CD4-positive, alpha-beta T cell (primary cell): ENCODE measurements at regions not wholly inside any gene's neighbourhood (a gene's known extent, or its start where the extent isn't known, plus 50 kb on each side); places are given as distances from the start of the nearest gene placed in this dataset.

ENCODE experiments used
- ATAC-seq: fragments of 200-7000 bp; cut with Tn5 transposase; one replicate; pipeline ENCODE4 v1.10.0; 2022; ENCODE audit warnings: mild to moderate bottlenecking; ENCODE audit not compliant: poor library complexity
- CTCF ChIA-PET: fragments of 350-600 bp; sonication (Branson Sonifier 250); formaldehyde crosslinking; loops from one replicate; lab custom pipeline; 2021; ENCODE audit warnings: antibody characterized with exemption, inconsistent platforms; lab: Charles Lee
- POLR2A ChIA-PET: fragments of 350-600 bp; sonication (Branson Sonifier 250); formaldehyde crosslinking; loops from one replicate; lab custom pipeline; 2021; ENCODE audit warnings: antibody characterized with exemption, inconsistent platforms; lab: Charles Lee
- DNase-seq, 14 experiments: peaks; one replicate each; pipeline ENCODE4 v3.0.0-alpha.2; 2013 to 2020; ENCODE audit warnings: mixed read lengths in 2 of 14
- H3K27ac ChIP-seq, 2 donors: one replicate each; pipeline versions ENCODE4 v1.5.1 to v1.7.0; 2013; ENCODE audit warnings: low read length in 2 of 2, low read depth in 1 of 2, mild to moderate bottlenecking in 1 of 2
- H3K27me3 ChIP-seq, 2 experiments: 1 replicate in 1 of 2; 2 replicates in 1 of 2; pipeline versions ENCODE4 v1.6.1 to v1.7.0; 2013; ENCODE audit warnings: low read length in 2 of 2, control low read depth in 1 of 2, mild to moderate bottlenecking in 1 of 2, moderate library complexity in 1 of 2; ENCODE audit not compliant: insufficient read depth in 2 of 2, control insufficient read depth in 1 of 2
- H3K36me3 ChIP-seq: one replicate; pipeline ENCODE4 v1.6.1; 2013; ENCODE audit warnings: low read length, control low read depth; ENCODE audit not compliant: insufficient read depth
- H3K4me1 ChIP-seq: one replicate; pipeline ENCODE4 v1.6.1; 2013; ENCODE audit warnings: low read length, control low read depth; ENCODE audit not compliant: insufficient read depth
- H3K4me3 ChIP-seq: one replicate; pipeline ENCODE4 v1.5.1; 2013; ENCODE audit warnings: mild to moderate bottlenecking, low read length, moderate library complexity
- H3K9me3 ChIP-seq, 2 experiments: 1 replicate in 1 of 2; 2 replicates in 1 of 2; pipeline versions ENCODE4 v1.6.1 to v1.7.0; 2013; ENCODE audit warnings: low read length in 2 of 2, mild to moderate bottlenecking in 2 of 2, control low read depth in 1 of 2, moderate library complexity in 1 of 2; ENCODE audit not compliant: control insufficient read depth in 1 of 2, insufficient read depth in 1 of 2
- H3K27ac Mint-ChIP-seq: one replicate; pipeline ENCODE4 v1.8.0; 2020; ENCODE audit warnings: mixed read lengths
- H3K27me3 Mint-ChIP-seq: one replicate; pipeline ENCODE4 v1.8.0; 2021; ENCODE audit warnings: mixed read lengths
- H3K36me3 Mint-ChIP-seq: one replicate; pipeline ENCODE4 v1.8.0; 2021; ENCODE audit warnings: low read depth, mixed read lengths
- H3K4me1 Mint-ChIP-seq: one replicate; pipeline ENCODE4 v1.8.0; 2021; ENCODE audit warnings: low read depth, mixed read lengths
- H3K4me3 Mint-ChIP-seq: one replicate; pipeline ENCODE4 v1.8.0; 2020; ENCODE audit warnings: mild to moderate bottlenecking, mixed read lengths
- H3K9me3 Mint-ChIP-seq: one replicate; pipeline ENCODE4 v1.8.0; 2020; ENCODE audit warnings: mixed read lengths
- intact Hi-C, 2 experiments: fragments of 100-400 bp; cut with DNase I in 1 of 2; cut with micrococcal nuclease in 1 of 2; formaldehyde crosslinking; loops; one replicate each; pipeline versions ENCODE4 v1.15.1 to v1.9.0; 2023 to 2025; cut with DNase I, micrococcal nuclease
- TF ChIP-seq, protein P1 (sequence below): fragments of 200-600 bp; IDR thresholded peaks from one replicate; pipeline ENCODE4 v1.8.0; 2022; ENCODE audit warnings: antibody characterized with exemption, mild to moderate bottlenecking

DNA sequence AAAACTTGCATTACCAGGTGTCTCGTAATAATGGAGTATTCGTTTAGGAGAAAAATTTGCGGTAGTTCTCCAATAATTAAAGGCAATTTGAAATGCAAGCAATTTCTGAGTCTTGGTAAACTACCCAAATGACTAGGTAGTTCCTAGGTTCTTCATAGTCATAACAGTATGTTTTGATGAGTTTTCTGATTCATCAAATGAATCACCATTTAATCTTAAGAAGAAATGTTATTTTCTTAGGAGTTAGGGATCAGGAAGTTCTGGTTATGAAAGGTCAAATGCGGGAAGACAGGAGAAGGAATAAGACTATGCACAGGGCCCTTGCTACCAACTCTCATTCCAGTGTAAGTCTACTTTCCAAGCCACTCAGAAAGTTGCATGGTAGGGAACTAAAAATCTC, 221.5 kb upstream of the SOX9 start:
- Histone ChIP-seq H3K27ac (no peak overlapping the region), H3K4me1 (no peaks in the 10 kb centered on the region), H3K36me3 (no peaks in the 10 kb centered on the region), H3K4me3 (no peak overlapping the region), H3K9me3 (peaks cover 0 to 7% of the 10 kb centered on the region in 2 experiments), H3K27me3 (no peaks in the 10 kb centered on the region)
- no peak overlapping the region for H3K4me3 Mint-ChIP-seq
- POLR2A ChIA-PET = no interaction called here
- H3K27me3 Mint-ChIP-seq = no peaks in the 10 kb centered on the region
- DNase-seq (no peak), ATAC-seq (no peak)
- no peaks in the 10 kb centered on the region for H3K4me1 Mint-ChIP-seq
- no peaks in the 10 kb centered on the region for H3K36me3 Mint-ChIP-seq
- intact Hi-C loops = no loop called here
- CTCF ChIA-PET = no interaction called here
- H3K27ac Mint-ChIP-seq = no peak overlapping the region
- TF ChIP-seq, protein P1, sequence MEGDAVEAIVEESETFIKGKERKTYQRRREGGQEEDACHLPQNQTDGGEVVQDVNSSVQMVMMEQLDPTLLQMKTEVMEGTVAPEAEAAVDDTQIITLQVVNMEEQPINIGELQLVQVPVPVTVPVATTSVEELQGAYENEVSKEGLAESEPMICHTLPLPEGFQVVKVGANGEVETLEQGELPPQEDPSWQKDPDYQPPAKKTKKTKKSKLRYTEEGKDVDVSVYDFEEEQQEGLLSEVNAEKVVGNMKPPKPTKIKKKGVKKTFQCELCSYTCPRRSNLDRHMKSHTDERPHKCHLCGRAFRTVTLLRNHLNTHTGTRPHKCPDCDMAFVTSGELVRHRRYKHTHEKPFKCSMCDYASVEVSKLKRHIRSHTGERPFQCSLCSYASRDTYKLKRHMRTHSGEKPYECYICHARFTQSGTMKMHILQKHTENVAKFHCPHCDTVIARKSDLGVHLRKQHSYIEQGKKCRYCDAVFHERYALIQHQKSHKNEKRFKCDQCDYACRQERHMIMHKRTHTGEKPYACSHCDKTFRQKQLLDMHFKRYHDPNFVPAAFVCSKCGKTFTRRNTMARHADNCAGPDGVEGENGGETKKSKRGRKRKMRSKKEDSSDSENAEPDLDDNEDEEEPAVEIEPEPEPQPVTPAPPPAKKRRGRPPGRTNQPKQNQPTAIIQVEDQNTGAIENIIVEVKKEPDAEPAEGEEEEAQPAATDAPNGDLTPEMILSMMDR = no peak
- no peaks in the 10 kb centered on the region for H3K9me3 Mint-ChIP-seq

DNA sequence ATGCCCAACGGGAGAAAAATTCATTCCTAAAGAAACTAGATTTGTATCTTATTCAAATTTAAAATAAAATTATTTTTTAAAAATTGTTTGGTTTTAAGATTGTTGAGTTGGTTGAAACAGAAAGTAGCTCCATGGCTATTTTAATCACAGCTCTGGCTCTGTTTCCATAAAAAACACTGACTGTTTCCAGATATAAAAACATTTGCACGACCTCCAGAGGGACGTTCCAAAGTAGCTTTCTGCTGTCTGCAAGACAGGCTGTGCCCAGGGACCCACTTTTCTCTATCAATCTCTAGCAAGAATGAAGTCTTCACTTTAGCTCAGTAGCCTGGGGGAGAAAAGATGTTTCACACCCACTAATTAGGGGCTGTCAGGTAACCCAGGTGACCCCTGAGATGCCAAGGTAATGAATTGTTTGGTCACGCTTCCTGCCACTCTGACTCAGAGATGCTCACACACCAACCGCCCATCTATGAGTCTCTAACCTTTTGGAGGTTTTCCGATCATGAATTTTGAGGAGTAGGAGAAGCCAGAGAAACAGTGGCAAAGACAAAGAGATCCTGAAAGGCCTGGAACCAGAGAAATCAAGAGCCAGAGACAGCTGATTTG, 220.1 kb upstream of the SOX9 start:
- no peak for DNase-seq
- Mint-ChIP-seq H3K27ac (no peak overlapping the region), H3K4me1 (no peaks in the 10 kb centered on the region), H3K36me3 (no peaks in the 10 kb centered on the region), H3K27me3 (no peaks in the 10 kb centered on the region), H3K9me3 (peaks cover 4% of the 10 kb centered on the region), H3K4me3 (no peak overlapping the region)
- Histone ChIP-seq H3K27ac (no peak overlapping the region), H3K4me3 (no peak overlapping the region), H3K4me1 (no peaks in the 10 kb centered on the region), H3K27me3 (no peaks in the 10 kb centered on the region), H3K36me3 (no peaks in the 10 kb centered on the region), H3K9me3 (peaks cover 0 to 4% of the 10 kb centered on the region in 2 experiments)
- intact Hi-C loops = no loop called here
- ATAC-seq = no peak
- TF ChIP-seq, protein P1 = no peak
- POLR2A ChIA-PET = no interaction called here
- CTCF ChIA-PET = no interaction called here

DNA sequence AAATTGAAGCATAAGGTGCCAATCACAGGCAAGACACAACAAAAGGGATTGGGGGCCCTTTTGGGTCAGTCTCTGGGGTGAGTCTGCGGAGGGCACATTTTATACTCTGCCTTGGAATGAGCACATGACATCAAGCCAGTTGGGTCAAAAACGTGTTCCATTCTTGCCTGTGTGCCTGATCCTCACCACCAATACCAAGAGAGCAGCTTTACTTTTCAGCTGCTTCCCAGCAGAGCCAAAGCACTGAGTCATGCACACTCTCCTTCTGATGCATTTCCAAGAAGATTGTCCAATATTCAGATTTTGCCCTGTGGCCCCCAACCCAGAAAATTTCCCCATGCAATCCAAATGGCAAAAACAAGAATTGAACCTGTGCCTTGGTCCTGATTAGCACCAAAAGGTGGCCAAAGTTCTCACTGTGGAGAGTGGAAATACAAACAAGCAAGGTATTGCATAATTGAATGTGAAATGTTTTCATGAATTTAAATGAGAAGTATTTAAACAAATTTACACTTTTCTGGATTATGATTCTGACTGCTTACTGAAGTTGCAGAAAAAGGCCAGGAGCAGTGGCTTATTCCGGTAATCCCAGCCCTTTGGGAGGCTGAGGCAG, 217.8 kb upstream of the SOX9 start:
- DNase-seq = no peak
- TF ChIP-seq, protein P1 = no peak
- no peak overlapping the region for H3K4me3 ChIP-seq
- ChIA-PET POLR2A (no interaction called here), CTCF (no interaction called here)
- no peak for ATAC-seq
- Mint-ChIP-seq H3K36me3 (no peaks in the 10 kb centered on the region), H3K27me3 (no peaks in the 10 kb centered on the region), H3K4me3 (no peak overlapping the region), H3K9me3 (peaks cover 7% of the 10 kb centered on the region), H3K27ac (no peak overlapping the region), H3K4me1 (no peaks in the 10 kb centered on the region)
- no peaks in the 10 kb centered on the region for H3K9me3 ChIP-seq
- H3K36me3 ChIP-seq = no peaks in the 10 kb centered on the region
- no peaks in the 10 kb centered on the region for H3K27me3 ChIP-seq
- no peak overlapping the region for H3K27ac ChIP-seq
- intact Hi-C loops = no loop called here
- no peaks in the 10 kb centered on the region for H3K4me1 ChIP-seq
